IMR-90 (cell line): ENCODE measurements at regions not wholly inside any gene's neighbourhood (a gene's known extent, or its start where the extent isn't known, plus 50 kb on each side); places are given as distances from the start of the nearest gene placed in this dataset.
"Not testable (repeated sequence)": the region's sequence is repeated elsewhere in the genome, so short reads cannot be mapped to it uniquely, and the experiment has no call there.

Experiments used
- POLR2A ChIP-seq: IDR thresholded peaks from 2 replicates; pipeline ENCODE4 v1.6.1; 2012; ENCODE audit warnings: mild to moderate bottlenecking, low read depth, low read length
- TF ChIP-seq, protein P1 (sequence below): conservative IDR thresholded peaks from 2 replicates; pipeline ENCODE4 v1.5.1; 2012; ENCODE audit warnings: mild to moderate bottlenecking, low read depth, low read length, improper control_type of control experiment

DNA sequence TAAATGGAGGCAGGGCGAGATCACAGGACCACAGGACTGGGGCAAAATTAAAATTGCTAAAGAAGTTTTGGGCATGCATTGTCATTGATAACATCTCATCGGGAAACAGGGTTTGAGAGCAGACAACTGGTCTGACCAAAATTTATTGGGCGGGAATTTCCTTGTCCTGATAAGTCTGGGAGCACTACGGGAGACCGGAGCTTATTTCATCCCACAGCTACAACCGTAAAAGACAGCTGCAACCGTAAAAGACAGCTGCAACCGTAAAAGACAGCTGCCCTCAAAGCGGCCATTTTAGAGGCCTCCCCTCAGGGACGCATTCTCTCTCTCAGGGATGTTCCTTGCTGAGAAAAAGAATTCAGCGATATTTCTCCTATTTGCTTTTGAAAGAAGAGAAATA lies 170.4 kb upstream of the NPAP1 start:
- TF ChIP-seq, protein P1, sequence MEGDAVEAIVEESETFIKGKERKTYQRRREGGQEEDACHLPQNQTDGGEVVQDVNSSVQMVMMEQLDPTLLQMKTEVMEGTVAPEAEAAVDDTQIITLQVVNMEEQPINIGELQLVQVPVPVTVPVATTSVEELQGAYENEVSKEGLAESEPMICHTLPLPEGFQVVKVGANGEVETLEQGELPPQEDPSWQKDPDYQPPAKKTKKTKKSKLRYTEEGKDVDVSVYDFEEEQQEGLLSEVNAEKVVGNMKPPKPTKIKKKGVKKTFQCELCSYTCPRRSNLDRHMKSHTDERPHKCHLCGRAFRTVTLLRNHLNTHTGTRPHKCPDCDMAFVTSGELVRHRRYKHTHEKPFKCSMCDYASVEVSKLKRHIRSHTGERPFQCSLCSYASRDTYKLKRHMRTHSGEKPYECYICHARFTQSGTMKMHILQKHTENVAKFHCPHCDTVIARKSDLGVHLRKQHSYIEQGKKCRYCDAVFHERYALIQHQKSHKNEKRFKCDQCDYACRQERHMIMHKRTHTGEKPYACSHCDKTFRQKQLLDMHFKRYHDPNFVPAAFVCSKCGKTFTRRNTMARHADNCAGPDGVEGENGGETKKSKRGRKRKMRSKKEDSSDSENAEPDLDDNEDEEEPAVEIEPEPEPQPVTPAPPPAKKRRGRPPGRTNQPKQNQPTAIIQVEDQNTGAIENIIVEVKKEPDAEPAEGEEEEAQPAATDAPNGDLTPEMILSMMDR: not testable (repeated sequence)
- TF ChIP-seq POLR2A: not testable (repeated sequence)
